Cerebellar cortex (tissue), 1 donor: ENCODE measurements at regions not wholly inside any gene's neighbourhood (a gene's known extent, or its start where the extent isn't known, plus 50 kb on each side); places are given as distances from the start of the nearest gene placed in this dataset.

Experiments
- DNase-seq: peaks from one replicate; pipeline ENCODE4 v3.0.0-alpha.2; 2015; ENCODE audit warnings: low spot score

GRCh38 chr16:82241469-82242052 lies 71.5 kb upstream of the MPHOSPH6 start:
- no peak for DNase-seq

- DNase-seq = no peak
These were observed 70.1 kb upstream of the MPHOSPH6 start for GRCh38 chr16:82240111-82240510.

- DNase-seq = no peak
These were observed 66.9 kb upstream of the MPHOSPH6 start for GRCh38 chr16:82236875-82237274.

- no peak for DNase-seq
These were observed 66.4 kb upstream of the MPHOSPH6 start for GRCh38 chr16:82236415-82236814.

GRCh38 chr16:82232806-82233205 lies 62.8 kb upstream of the MPHOSPH6 start:
- DNase-seq = no peak

GRCh38 chr16:82231008-82231787 lies 61.2 kb upstream of the MPHOSPH6 start:
- no peak for DNase-seq

- DNase-seq = peak; percentile 47
These were observed 60.0 kb upstream of the MPHOSPH6 start for GRCh38 chr16:82229800-82230619.

GRCh38 chr16:82226327-82226726 lies 56.3 kb upstream of the MPHOSPH6 start:
- no peak for DNase-seq

GRCh38 chr16:82224821-82225220 lies 54.8 kb upstream of the MPHOSPH6 start:
- no peak for DNase-seq

GRCh38 chr16:82220541-82220940 lies 50.5 kb upstream of the MPHOSPH6 start:
- DNase-seq = no peak
